Suprapubic skin (tissue), 4 donors: ENCODE measurements at regions not wholly inside any gene's neighbourhood (a gene's known extent, or its start where the extent isn't known, plus 50 kb on each side); places are given as distances from the start of the nearest gene placed in this dataset.

Source experiments
- CTCF ChIP-seq, 2 donors: fragments of 200-600 bp in 1 of 2; fragments of 450-650 bp in 1 of 2; sonication (generic) in 1 of 2; IDR thresholded peaks; one replicate each; pipeline ENCODE4 v1.5.1; 2016 to 2019; ENCODE audit warnings: antibody characterized with exemption in 2 of 2, mild to moderate bottlenecking in 1 of 2, moderate library complexity in 1 of 2
- EP300 ChIP-seq: sonication (generic); formaldehyde crosslinking; IDR thresholded peaks from one replicate; pipeline ENCODE4 v1.6.1; 2017; ENCODE audit warnings: antibody characterized with exemption
- POLR2A ChIP-seq, 2 donors: fragments of 450-650 bp; IDR thresholded peaks; one replicate each; pipeline ENCODE4 v1.6.1; 2017; ENCODE audit warnings: antibody characterized with exemption in 2 of 2, mild to moderate bottlenecking in 2 of 2, moderate library complexity in 2 of 2
- POLR2AphosphoS5 ChIP-seq, 3 donors: sonication (generic); formaldehyde crosslinking; IDR thresholded peaks; one replicate each; pipeline ENCODE4 v1.6.1; 2017; ENCODE audit warnings: antibody characterized with exemption in 3 of 3

- no peak for TF ChIP-seq CTCF (IDR thresholded peaks at IDR 0.05)
- no peak for TF ChIP-seq POLR2A (IDR thresholded peaks at IDR 0.05)
- TF ChIP-seq EP300, result no peak
- no peak for TF ChIP-seq POLR2AphosphoS5 (IDR thresholded peaks at IDR 0.05)
These were observed 666.6 kb downstream of the CDH11 start for GRCh38 chr16:64455275-64455674.
